SKM-1 treated with dmso at 0.1 percent for 144 hours (cell line): ENCODE measurements at regions not wholly inside any gene's neighbourhood (a gene's known extent, or its start where the extent isn't known, plus 50 kb on each side); places are given as distances from the start of the nearest gene placed in this dataset.

ENCODE experiments used
- DNase-seq: peaks from one replicate; lab custom pipeline; 2025; ENCODE audit not compliant: unreplicated experiment; lab: John Stamatoyannopoulos, UW

GRCh38 chr3:94258851-94259250 is 196.0 kb downstream of the NSUN3 start:
- DNase-seq, result no peak

DNA sequence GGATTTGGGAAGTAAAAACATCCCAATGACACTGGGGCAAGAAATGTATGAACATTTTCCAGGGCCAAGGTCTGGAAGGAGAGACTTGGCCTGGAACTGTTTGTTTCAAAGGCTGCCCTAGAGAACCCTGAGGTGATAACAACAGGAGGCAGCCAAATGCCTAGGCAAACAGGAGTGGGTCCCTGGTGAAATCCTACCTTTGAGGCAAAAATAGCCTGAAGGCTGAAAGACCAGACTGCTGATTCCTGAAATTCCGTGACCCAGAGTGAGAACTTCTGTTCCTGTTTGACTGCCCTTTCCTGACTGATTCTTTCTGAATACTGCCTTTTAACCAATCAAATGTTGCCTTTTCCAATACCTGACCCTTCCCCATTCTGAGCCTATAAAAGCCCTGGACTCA is 196.4 kb downstream of the NSUN3 start:
- DNase-seq, result no peak

DNA sequence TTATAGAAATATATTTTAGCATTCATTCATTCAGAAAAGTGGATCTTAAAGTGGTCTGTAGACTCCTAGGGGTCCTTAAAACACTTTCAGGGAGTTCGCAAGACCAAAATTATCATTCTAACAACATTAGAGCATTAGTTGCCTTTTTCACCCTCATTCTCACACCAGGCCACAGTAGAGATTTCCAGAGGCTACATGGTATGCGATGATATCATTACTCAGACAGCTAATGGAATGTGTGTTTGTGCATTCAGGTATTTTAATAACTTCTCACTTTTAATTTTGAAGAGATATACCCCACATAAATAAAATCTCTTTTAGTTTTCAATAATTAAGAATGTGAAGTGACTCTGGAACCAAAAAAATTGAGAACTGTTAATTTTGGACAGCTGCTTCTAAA is 206.9 kb downstream of the NSUN3 start:
- DNase-seq, result no peak

GRCh38 chr3:94272016-94272415 is 209.2 kb downstream of the NSUN3 start:
- DNase-seq, result no peak

DNA sequence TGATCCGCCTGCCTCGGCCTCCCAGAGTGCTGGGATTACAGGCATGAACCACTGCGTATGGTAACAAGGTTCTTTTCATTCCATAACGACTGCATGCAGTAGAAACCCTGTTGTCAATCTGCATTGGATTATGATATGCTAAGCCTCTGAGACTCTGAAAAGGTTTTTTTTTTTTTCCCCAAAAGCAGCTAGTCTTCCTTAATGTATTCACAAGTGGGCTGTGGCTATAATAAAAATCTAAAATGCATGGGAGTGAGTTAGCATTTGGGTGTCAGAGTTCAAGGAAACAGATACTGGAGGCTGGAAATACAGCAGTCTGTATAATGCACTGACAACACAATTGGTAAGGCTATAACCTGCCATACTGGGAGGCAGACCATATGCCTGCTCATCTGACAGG is 218.1 kb downstream of the NSUN3 start:
- no peak for DNase-seq

GRCh38 chr3:94285872-94286271 is 223.0 kb downstream of the NSUN3 start:
- no peak for DNase-seq

GRCh38 chr3:94291686-94292085 is 228.8 kb downstream of the NSUN3 start:
- no peak for DNase-seq

GRCh38 chr3:94292151-94292550 is 229.3 kb downstream of the NSUN3 start:
- DNase-seq, result no peak

GRCh38 chr3:94293793-94294195 is 230.9 kb downstream of the NSUN3 start:
- no peak for DNase-seq

GRCh38 chr3:94294806-94295205 is 231.9 kb downstream of the NSUN3 start:
- DNase-seq, result no peak

GRCh38 chr3:94299716-94300115 is 236.9 kb downstream of the NSUN3 start:
- no peak for DNase-seq

DNA sequence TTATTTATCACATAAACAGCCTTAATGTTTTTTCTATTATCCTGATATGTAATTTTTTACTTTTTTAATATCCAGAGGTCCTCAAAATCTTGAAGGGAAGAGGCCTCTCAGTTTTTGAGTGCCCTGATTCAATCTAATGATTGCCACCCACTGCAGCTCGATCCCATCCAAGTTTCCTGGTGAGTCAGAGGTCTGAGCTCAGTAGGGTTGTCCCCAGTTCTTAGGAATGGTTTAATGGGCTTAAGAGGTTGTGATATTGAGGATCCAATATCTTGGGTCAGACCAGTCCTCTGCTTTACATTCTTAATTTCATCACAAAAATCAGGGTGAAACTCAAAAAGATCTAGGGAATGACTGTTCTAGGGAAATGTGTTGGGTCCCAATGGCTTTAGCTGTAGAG is 238.5 kb downstream of the NSUN3 start:
- no peak for DNase-seq

- no peak for DNase-seq
Observed at GRCh38 chr3:94303266-94303665, 240.4 kb downstream of the NSUN3 start.

DNA sequence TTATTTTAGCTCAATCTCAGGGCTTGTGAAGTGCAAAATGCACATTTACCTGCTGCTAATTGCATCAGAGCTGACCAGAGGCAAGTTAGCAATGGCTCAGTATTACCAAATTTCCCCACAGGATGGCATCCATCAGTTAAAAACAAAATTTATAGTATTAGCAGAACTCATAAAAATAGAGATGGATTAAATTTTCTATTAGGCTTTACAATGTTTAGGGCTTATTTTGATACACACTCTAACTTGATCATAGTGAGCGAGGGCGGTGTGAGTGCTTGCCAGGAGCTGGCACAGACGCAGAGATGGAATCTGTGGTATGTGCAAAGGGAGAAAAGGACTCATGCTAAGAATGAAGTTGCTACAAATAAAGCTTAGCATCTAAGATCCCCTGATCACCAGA is 241.0 kb downstream of the NSUN3 start:
- no peak for DNase-seq

- no peak for DNase-seq
Observed at GRCh38 chr3:94304954-94305353, 242.1 kb downstream of the NSUN3 start.

DNA sequence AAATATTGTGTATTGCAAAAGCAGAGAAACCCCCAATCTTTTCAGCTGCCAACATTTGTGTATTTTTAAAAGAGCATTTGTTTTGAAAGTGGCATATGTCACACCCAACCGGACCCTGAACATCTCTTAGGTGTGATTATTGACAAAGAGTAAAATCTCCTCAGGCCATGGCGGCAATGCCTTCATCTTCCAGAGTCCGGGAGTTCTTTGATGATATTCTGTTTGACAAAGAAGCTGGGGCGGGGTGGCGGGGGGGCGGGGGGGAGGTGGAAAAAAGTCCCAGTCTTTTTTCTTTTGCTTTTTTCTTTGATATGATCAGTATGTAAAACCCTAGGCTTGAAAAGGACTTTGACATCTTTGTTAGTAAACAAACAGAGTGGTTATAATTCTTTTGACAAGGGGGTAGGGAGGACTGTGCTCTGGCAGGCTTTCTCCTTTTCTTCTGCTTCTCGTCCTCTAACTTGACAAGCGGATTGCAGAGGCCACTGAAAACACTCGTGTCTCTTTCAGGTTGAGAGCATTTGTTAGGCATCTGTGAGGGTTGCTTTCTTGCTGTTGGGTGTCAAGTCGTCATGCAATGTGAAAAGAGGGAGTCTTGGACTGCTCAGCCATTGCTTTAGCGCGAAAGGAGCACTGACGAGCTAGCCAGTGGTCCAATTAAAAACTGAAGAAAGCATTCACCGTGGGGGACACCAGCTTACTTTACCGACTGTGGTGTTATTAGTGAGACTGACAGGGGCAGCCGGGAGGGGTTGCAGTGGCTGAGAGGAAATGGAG is 243.2 kb downstream of the NSUN3 start:
- DNase-seq, result no peak

- DNase-seq, result no peak
Observed at GRCh38 chr3:94307588-94307987, 244.7 kb downstream of the NSUN3 start.

- DNase-seq, result no peak
Observed at GRCh38 chr3:94308767-94309166, 245.9 kb downstream of the NSUN3 start.

- no peak for DNase-seq
Observed at GRCh38 chr3:94310341-94311135, 247.7 kb downstream of the NSUN3 start.

DNA sequence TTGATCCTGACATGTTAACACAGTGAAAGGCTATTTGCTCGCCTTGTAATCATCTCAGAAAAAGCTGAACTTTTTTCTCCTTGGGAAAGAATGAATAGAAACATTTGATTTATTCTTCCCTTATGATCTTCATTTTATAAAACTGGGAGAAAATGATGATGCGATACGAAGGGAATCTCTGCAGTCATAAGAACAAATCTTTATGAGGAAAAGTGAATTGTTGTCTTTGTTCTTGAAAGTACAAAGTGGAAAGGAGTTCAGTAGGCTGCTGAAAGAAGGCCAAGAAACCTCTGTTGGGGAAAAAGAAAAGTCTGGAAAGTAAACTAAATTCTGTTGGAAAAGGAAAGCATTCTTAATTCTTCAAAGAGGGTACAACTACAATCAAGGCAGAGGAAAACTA is 248.8 kb downstream of the NSUN3 start:
- DNase-seq, result no peak

- DNase-seq, result no peak
Observed at GRCh38 chr3:94314218-94314883, 251.5 kb downstream of the NSUN3 start.

DNA sequence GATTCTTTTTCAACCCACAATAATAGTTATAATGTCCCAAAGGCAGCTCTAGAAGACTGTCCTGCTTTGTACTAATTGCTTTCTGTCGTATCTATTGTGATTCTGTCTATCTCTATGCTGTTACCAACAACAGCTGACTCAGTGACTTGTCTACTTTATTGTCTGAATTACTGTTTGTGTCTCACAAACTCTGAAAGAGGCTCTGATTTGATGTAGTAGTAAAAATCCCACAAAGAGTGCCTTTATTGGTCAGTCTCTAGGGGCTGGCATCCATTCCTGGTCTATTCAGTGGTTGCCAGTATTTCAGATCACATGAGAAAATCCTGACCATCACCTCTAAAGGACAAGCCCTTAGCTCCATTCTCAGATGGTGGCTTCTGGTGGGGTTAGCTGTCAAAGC is 254.2 kb downstream of the NSUN3 start:
- DNase-seq, result no peak
